GM18499 (cell line): ENCODE measurements at regions not wholly inside any gene's neighbourhood (a gene's known extent, or its start where the extent isn't known, plus 50 kb on each side); places are given as distances from the start of the nearest gene placed in this dataset.
A peak's percentile ranks its signal among the peaks of the same experiment; 100 is the strongest.

Source experiments
- ATAC-seq: cut with Tn5 transposase; IDR thresholded peaks from one replicate; pipeline ENCODE4 v1.9.1; 2021; ENCODE audit warnings: moderate number of reproducible peaks; ENCODE audit not compliant: insufficient read depth, unreplicated experiment

- no peak for ATAC-seq
Measured at GRCh38 chr2:106624787-106625380, 137.7 kb downstream of the CD8B2 start.

- no peak for ATAC-seq
Measured at GRCh38 chr2:106628377-106628776, 141.2 kb downstream of the CD8B2 start.

GRCh38 chr2:106629981-106630380, 142.8 kb downstream of the CD8B2 start:
- ATAC-seq = no peak

- no peak for ATAC-seq
Measured at GRCh38 chr2:106631281-106631680, 144.1 kb downstream of the CD8B2 start.

GRCh38 chr2:106638043-106638442, 150.9 kb downstream of the CD8B2 start:
- no peak for ATAC-seq

GRCh38 chr2:106638580-106638979, 151.4 kb downstream of the CD8B2 start:
- ATAC-seq = no peak

- ATAC-seq = no peak
Measured at GRCh38 chr2:106642679-106643078, 155.5 kb downstream of the CD8B2 start.

- no peak for ATAC-seq
Measured at GRCh38 chr2:106644623-106645022, 157.5 kb downstream of the CD8B2 start.

GRCh38 chr2:106646605-106647004, 159.4 kb downstream of the CD8B2 start:
- ATAC-seq = no peak

GRCh38 chr2:106649306-106649705, 162.1 kb downstream of the CD8B2 start:
- ATAC-seq = no peak

GRCh38 chr2:106653465-106653864, 166.3 kb downstream of the CD8B2 start:
- ATAC-seq = no peak

GRCh38 chr2:106658616-106659015, 171.5 kb downstream of the CD8B2 start:
- no peak for ATAC-seq

- ATAC-seq = peak; percentile 98
Measured at GRCh38 chr2:106664669-106665068, 177.5 kb downstream of the CD8B2 start.

- no peak for ATAC-seq
Measured at GRCh38 chr2:106667478-106668070, 180.4 kb downstream of the CD8B2 start.

- no peak for ATAC-seq
Measured at GRCh38 chr2:106685180-106685897, 198.2 kb downstream of the CD8B2 start.

- ATAC-seq = no peak
Measured at GRCh38 chr2:106686814-106687213, 199.2 kb downstream of the ST6GAL2 start.

- ATAC-seq = no peak
Measured at GRCh38 chr2:106694964-106695470, 190.9 kb downstream of the ST6GAL2 start.

- no peak for ATAC-seq
Measured at GRCh38 chr2:106695919-106696318, 190.0 kb downstream of the ST6GAL2 start.

- no peak for ATAC-seq
Measured at GRCh38 chr2:106700616-106701015, 185.4 kb downstream of the ST6GAL2 start.

GRCh38 chr2:106701203-106702022, 184.6 kb downstream of the ST6GAL2 start:
- no peak for ATAC-seq

- no peak for ATAC-seq
Measured at GRCh38 chr2:106703161-106703560, 182.8 kb downstream of the ST6GAL2 start.
